ENCODE measurements at regions not wholly inside any gene's neighbourhood (a gene's known extent, or its start where the extent isn't known, plus 50 kb on each side); places are given as distances from the start of the nearest gene placed in this dataset.

- no peak for TF ChIP-seq CTCF (IDR thresholded peaks at IDR 0.05; ENCODE audit: extremely low read depth, insufficient read depth, missing control alignments)
- in situ Hi-C loops (cut with MboI; ENCODE audit: low pct_unique_long_range_greater_than_20kb, low sequenced_read_pairs, unreplicated experiment) = loop anchor here (25.0 kb wide), 1 partner anchor 546 kb away; no protein-coding TSS in a partner anchor
- DNase-seq (ENCODE audit: low spot score) = no peak
Measured at GRCh38 chr7:91633013-91633441, 247.5 kb downstream of the MTERF1 start.

DNA sequence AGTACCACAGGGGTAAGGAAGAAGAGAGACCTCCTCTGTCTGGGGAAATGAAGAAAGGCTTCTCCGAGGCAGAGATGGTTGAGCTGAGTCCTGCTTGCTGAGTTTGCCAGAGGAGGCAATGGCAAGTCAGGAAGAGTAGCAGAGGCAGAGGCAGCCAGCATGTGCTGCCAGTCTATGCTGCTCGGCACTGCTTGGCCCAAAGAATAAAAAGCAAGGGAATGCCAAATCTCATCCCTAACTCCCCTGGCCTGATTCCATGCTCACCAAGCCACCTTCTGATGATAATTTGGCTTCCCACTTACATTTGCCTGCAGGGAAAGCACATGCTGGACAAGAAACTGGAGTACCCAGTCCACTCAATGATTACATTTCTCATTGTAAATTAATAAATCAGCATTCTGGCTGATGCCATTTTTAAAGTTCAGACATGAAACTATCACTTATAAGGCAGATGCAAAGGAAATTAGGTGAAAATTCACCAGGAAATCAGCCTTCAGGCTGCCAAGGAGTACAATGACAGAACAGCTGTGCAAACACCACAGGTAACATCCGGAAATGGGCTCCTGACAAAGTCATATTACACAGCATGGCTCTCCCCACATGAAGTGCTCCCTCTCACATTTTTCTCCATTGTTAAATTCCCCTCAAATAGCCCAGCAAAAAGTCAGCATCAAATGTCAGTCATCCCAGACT is 245.9 kb downstream of the MTERF1 start:
- in situ Hi-C loops (cut with MboI; ENCODE audit: low pct_unique_long_range_greater_than_20kb, low sequenced_read_pairs, unreplicated experiment) = loop anchor here (25.0 kb wide), 1 partner anchor 547 kb away; no protein-coding TSS in a partner anchor
- no peak for TF ChIP-seq CTCF (IDR thresholded peaks at IDR 0.05; ENCODE audit: extremely low read depth, insufficient read depth, missing control alignments)
- DNase-seq (ENCODE audit: low spot score) = no peak

- in situ Hi-C loops (cut with MboI; ENCODE audit: low pct_unique_long_range_greater_than_20kb, low sequenced_read_pairs, unreplicated experiment) = loop anchor here (25.0 kb wide), 1 partner anchor 549 kb away; no protein-coding TSS in a partner anchor
- DNase-seq (ENCODE audit: low spot score) = no peak
- peak; percentile 69 for TF ChIP-seq CTCF (IDR thresholded peaks at IDR 0.05; ENCODE audit: extremely low read depth, insufficient read depth, missing control alignments)
Measured at GRCh38 chr7:91636129-91636724, 244.3 kb downstream of the MTERF1 start.

GRCh38 chr7:91636728-91637127 is 243.8 kb downstream of the MTERF1 start:
- in situ Hi-C loops (cut with MboI; ENCODE audit: low pct_unique_long_range_greater_than_20kb, low sequenced_read_pairs, unreplicated experiment) = loop anchor here (25.0 kb wide), 1 partner anchor 549 kb away; no protein-coding TSS in a partner anchor
- no peak for DNase-seq (ENCODE audit: low spot score)
- TF ChIP-seq CTCF (IDR thresholded peaks at IDR 0.05; ENCODE audit: extremely low read depth, insufficient read depth, missing control alignments) = no peak

GRCh38 chr7:91644256-91644655 is 236.2 kb downstream of the MTERF1 start:
- TF ChIP-seq CTCF (IDR thresholded peaks at IDR 0.05; ENCODE audit: extremely low read depth, insufficient read depth, missing control alignments) = no peak
- in situ Hi-C loops (cut with MboI; ENCODE audit: low pct_unique_long_range_greater_than_20kb, low sequenced_read_pairs, unreplicated experiment) = loop anchor here (25.0 kb wide), 1 partner anchor 557 kb away; no protein-coding TSS in a partner anchor
- no peak for DNase-seq (ENCODE audit: low spot score)

GRCh38 chr7:91645542-91645941 is 235.0 kb downstream of the MTERF1 start:
- in situ Hi-C loops (cut with MboI; ENCODE audit: low pct_unique_long_range_greater_than_20kb, low sequenced_read_pairs, unreplicated experiment) = loop anchor here (25.0 kb wide), 1 partner anchor 558 kb away; no protein-coding TSS in a partner anchor
- DNase-seq (ENCODE audit: low spot score) = no peak
- no peak for TF ChIP-seq CTCF (IDR thresholded peaks at IDR 0.05; ENCODE audit: extremely low read depth, insufficient read depth, missing control alignments)
